Muscle layer of duodenum (tissue), 2 donors: ENCODE measurements at regions not wholly inside any gene's neighbourhood (a gene's known extent, or its start where the extent isn't known, plus 50 kb on each side); places are given as distances from the start of the nearest gene placed in this dataset.

Source experiments
- H3K27ac ChIP-seq: one replicate; pipeline ENCODE4 v1.7.0; 2013; ENCODE audit warnings: mild to moderate bottlenecking, low read length
- H3K27me3 ChIP-seq: one replicate; pipeline ENCODE4 v1.7.0; 2013; ENCODE audit warnings: low read depth, mild to moderate bottlenecking, control low read depth, low read length
- H3K36me3 ChIP-seq, 2 donors: one replicate each; pipeline ENCODE4 v1.7.0; 2013; ENCODE audit warnings: low read length in 2 of 2, control low read depth in 1 of 2, mild to moderate bottlenecking in 1 of 2; ENCODE audit not compliant: insufficient read depth in 2 of 2, control insufficient read depth in 1 of 2
- H3K4me1 ChIP-seq, 2 donors: one replicate each; pipeline ENCODE4 v1.7.0; 2013; ENCODE audit warnings: low read length in 2 of 2, mild to moderate bottlenecking in 2 of 2, control low read depth in 1 of 2, moderate library complexity in 1 of 2; ENCODE audit not compliant: insufficient read depth in 2 of 2, control insufficient read depth in 1 of 2
- H3K4me3 ChIP-seq, 2 donors: one replicate each; pipeline ENCODE4 v1.7.0; 2013; ENCODE audit warnings: low read length in 2 of 2, low read depth in 1 of 2, mild to moderate bottlenecking in 1 of 2
- H3K9me3 ChIP-seq, 2 donors: one replicate each; pipeline ENCODE4 v1.7.0; 2013; ENCODE audit warnings: low read length in 2 of 2, control low read depth in 1 of 2, mild to moderate bottlenecking in 1 of 2; ENCODE audit not compliant: control insufficient read depth in 1 of 2
- donor health status: healthy.

DNA sequence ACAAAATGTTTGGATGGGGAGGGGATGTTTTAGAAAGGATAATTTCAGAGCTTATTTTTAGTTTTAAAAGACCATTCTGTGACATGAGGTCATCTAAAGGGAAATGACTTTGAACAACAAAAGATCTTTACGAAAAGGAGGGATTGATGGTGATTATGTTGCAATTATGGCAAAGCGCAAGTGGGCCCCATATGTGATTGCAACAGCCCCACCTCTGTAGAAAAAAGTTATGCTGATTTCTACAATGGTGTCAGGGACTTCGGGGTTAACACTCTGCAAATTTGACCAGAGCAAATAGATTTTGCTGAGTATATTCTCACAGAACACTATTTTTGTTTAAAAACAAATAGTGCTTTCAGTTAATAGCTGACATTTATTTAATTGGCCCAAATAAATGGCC lies 312.8 kb downstream of the NSG2 start:
- Histone ChIP-seq H3K27ac (no peak overlapping the region), H3K27me3 (no peaks in the 10 kb centered on the region), H3K9me3 (peaks cover 0 to 4% of the 10 kb centered on the region in 2 donors), H3K4me3 (no peak overlapping the region), H3K36me3 (no peaks in the 10 kb centered on the region), H3K4me1 (no peaks in the 10 kb centered on the region)

DNA sequence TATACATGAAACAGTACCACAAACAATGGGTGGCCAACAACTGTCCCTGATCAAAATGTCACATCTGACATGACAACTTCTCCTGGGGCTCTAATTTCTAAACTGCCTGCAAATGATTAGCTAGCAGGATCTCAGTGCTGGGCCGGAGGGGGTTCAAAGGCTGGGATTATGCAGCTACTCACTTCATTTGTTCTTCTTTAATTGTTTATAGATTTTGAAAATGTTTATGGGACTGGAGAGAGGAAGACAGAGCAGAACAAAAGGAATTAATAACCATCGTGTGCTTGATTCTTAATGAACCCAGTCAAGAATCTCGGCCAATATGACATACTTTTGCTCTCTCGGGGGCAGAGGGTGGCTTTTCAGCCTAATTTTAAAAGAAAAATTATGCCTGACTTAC lies 313.6 kb downstream of the NSG2 start:
- Histone ChIP-seq H3K9me3 (peaks cover 0 to 4% of the 10 kb centered on the region in 2 donors), H3K27me3 (no peaks in the 10 kb centered on the region), H3K4me1 (no peaks in the 10 kb centered on the region), H3K27ac (no peak overlapping the region), H3K4me3 (no peak overlapping the region), H3K36me3 (no peaks in the 10 kb centered on the region)

DNA sequence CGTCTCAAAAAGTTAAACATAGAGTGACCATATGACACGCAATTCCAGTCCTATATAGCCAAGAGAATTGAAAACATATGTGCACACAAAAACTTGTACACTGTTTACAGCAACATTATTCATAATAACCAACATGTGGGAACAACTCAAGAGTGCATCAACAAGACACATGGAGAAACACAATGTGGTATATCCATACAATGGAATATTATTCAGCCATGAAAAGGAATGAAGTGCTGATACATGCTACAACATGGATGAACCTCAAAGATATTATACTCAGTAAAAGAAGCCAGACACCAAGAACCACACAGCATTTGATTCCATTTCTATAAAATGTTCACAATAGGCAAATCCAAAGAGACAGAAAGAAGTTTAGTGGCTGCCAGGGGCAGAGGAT lies 317.0 kb downstream of the NSG2 start:
- no peaks in the 10 kb centered on the region for H3K27me3 ChIP-seq

DNA sequence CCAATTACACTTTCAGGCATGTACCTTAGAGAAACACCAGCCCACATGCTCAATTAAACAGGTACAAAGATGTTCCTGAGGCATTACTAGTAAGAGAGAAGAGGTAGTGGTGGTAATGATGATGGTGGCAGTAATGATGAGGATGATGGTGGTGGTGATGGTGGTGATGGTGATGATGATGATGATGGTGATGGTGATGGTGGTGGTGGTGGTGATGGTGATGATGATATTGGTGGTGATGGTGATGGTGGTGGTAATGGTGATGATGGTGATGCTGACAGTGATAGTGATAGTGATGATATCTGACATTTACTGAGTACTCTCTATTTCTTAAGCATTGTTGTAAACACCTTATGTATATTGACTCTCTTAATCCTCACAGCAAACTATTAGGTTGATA lies 318.4 kb downstream of the NSG2 start:
- no peak overlapping the region for H3K4me3 ChIP-seq
- no peaks in the 10 kb centered on the region for H3K4me1 ChIP-seq
- H3K9me3 ChIP-seq, result peaks cover 0 to 4% of the 10 kb centered on the region in 2 donors
- no peaks in the 10 kb centered on the region for H3K36me3 ChIP-seq
- H3K27ac ChIP-seq, result no peak overlapping the region
- no peaks in the 10 kb centered on the region for H3K27me3 ChIP-seq

More for the DNA sequence above, 317.0 kb downstream of the NSG2 start:
- Histone ChIP-seq H3K4me1 (no peaks in the 10 kb centered on the region), H3K9me3 (peaks cover 0 to 4% of the 10 kb centered on the region in 2 donors), H3K36me3 (no peaks in the 10 kb centered on the region), H3K4me3 (no peak overlapping the region), H3K27ac (no peak overlapping the region)

DNA sequence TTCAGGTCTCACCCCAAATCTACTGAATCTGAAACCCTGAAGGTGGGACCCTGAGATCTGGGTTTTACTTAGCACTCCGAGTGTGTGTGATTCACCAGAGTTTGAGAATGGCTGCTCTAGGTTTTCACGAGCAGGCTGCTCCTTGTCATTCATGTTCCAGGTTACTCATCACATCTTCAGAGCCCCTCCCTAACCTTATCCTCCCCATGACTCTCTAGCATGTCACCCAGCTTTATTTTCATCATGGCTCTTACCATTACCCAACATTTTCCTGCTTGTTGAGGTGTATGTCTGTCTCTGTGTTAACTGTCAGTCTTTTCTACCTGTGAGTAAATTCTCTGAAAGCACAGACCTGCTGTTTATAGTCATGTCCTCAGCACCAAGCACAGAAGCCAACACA lies 319.2 kb downstream of the NSG2 start:
- Histone ChIP-seq H3K27ac (no peak overlapping the region), H3K9me3 (peaks cover 0 to 4% of the 10 kb centered on the region in 2 donors), H3K27me3 (no peaks in the 10 kb centered on the region)

DNA sequence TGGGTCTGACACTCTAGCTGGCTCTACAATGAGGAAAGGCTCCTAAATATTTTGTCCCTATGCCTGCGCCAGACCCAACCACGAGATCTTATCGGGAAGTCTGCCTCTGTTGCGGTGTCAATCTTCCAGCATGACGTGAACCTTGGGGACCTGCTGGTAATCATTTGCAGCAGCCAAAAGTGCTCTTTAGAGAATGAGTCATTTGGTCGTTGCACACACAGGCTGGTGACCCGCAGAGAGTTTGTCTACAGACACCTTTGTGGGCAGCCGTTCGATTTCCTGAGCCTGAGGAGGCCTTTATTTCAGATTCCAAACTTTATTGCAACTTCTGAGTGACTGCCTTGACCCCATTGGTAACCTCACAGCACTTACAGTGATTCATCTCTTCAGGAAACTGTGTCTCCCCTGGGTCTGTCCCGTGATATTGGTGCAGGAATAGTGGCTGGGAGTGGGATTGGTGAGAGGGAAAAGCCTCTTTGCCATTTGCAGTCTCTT lies 326.1 kb downstream of the NSG2 start:
- Histone ChIP-seq H3K36me3 (no peaks in the 10 kb centered on the region), H3K4me3 (no peak overlapping the region), H3K27me3 (no peaks in the 10 kb centered on the region), H3K4me1 (no peaks in the 10 kb centered on the region), H3K9me3 (no peaks in the 10 kb centered on the region), H3K27ac (no peak overlapping the region)

More for the DNA sequence above, 319.2 kb downstream of the NSG2 start:
- H3K4me3 ChIP-seq, result no peak overlapping the region
- H3K4me1 ChIP-seq, result no peaks in the 10 kb centered on the region
- no peaks in the 10 kb centered on the region for H3K36me3 ChIP-seq

DNA sequence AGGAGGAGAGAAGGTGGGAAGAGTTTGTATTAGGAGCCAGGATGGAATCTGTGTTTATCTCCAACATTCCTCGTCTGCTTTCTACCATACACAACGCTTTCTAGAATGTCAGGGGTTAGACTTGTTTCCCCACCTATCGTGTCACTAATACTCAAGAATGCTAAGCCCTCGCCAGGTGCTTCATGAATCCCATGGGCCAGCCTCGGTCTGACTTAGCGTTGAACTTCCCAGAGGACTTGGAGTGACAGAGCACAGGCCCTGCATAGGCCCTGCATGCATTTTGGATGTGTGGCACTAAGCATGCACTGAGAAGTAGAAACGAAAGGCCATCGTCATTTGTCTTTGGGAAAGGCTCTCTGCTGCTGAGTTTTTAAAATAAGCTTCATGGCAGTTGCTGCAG lies 328.7 kb downstream of the NSG2 start:
- H3K27ac ChIP-seq, result no peak overlapping the region
- H3K27me3 ChIP-seq, result no peaks in the 10 kb centered on the region
- H3K4me1 ChIP-seq, result no peaks in the 10 kb centered on the region
- H3K36me3 ChIP-seq, result no peaks in the 10 kb centered on the region
- no peak overlapping the region for H3K4me3 ChIP-seq
- peaks cover 0 to 4% of the 10 kb centered on the region in 2 donors for H3K9me3 ChIP-seq

DNA sequence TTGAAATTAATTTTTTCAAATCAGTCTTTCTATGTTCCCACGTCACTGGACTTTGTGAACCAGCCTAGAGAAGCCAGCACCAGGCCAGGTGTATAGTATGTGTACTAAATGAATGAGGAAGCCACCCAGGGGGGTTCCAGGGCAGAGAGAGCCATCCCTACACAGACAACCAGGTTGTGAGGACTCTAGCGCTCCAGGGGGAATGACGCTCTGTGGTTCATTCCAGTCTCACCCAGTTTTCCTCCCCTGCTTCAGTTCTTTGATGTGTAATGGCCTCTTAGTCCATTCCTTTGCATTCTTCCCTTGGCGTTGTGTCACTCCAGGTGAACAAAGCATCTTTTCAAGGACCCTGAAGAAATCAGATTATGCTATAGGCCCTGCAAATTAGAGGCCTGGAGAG lies 330.6 kb downstream of the NSG2 start:
- Histone ChIP-seq H3K36me3 (no peaks in the 10 kb centered on the region), H3K27me3 (no peaks in the 10 kb centered on the region), H3K9me3 (peaks cover 0 to 4% of the 10 kb centered on the region in 2 donors), H3K4me3 (no peak overlapping the region), H3K4me1 (no peaks in the 10 kb centered on the region), H3K27ac (no peak overlapping the region)

DNA sequence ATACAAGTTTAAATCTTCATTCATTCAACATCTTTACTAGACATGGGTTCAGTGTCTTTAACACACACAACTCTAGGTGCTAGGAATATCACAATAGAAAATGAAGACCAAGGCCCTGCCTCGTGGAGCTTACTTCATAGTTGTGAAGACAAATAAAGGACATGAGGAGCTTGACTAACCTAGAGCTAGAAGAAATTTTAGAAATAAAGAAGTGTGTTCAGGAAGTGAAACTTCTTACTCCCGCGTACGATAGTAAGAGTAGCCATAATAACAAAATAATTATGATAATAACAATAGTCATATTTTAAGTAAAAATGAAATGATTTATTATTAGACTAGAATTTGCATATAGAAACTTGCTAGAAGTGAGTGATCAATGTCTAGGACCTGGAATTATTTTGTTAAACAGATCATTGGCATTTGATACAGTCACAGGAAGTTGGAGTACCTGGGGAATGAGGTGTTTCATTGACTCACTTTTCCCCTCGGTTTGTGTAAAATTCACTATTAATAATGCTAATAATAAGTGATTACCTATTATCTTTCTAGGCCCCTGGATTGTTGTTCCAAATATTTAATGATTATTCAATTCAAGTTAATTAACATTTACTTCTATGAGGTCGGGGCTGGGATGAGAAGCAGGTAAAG lies 331.3 kb downstream of the NSG2 start:
- no peaks in the 10 kb centered on the region for H3K4me1 ChIP-seq
- H3K9me3 ChIP-seq, result peaks cover 0 to 4% of the 10 kb centered on the region in 2 donors
- no peaks in the 10 kb centered on the region for H3K27me3 ChIP-seq
- H3K27ac ChIP-seq, result no peak overlapping the region
- H3K4me3 ChIP-seq, result no peak overlapping the region
- no peaks in the 10 kb centered on the region for H3K36me3 ChIP-seq

DNA sequence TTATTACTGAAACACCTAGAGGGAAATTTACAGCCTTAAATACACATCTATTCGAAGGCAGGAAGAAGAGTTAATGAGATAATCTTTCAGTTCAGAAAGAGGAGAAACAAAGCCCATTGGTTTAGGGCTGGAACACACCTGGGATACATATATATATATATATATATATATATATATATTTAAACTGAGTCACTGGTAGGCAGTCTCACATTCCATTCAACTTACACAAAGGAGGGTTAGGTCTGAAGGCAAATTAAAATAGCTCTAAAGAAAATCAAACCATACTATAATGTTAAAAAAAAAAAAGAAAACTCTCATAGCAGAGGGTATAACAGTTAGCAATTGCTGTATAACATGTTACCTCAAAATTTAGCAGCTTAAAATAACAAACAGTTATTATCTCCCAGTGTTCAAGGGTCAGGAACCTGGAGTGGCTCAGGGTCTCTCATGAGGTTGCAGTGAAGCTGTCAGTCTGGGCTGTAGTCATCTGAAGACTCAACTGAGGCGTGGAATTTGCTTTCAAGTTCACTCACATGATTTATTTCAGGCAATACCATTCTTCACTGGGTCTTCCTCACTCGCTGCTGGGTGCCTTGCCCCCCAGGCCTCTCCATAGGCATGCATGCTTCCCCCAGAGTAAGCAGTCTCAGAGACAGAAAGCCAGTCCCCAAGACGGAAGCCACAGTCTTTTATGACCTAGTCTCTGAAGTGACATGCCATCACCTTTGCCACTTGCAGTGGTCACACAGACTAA lies 332.8 kb downstream of the NSG2 start:
- Histone ChIP-seq H3K36me3 (no peaks in the 10 kb centered on the region), H3K9me3 (peaks cover 0 to 4% of the 10 kb centered on the region in 2 donors), H3K4me1 (no peaks in the 10 kb centered on the region), H3K4me3 (no peak overlapping the region), H3K27ac (no peak overlapping the region), H3K27me3 (no peaks in the 10 kb centered on the region)

DNA sequence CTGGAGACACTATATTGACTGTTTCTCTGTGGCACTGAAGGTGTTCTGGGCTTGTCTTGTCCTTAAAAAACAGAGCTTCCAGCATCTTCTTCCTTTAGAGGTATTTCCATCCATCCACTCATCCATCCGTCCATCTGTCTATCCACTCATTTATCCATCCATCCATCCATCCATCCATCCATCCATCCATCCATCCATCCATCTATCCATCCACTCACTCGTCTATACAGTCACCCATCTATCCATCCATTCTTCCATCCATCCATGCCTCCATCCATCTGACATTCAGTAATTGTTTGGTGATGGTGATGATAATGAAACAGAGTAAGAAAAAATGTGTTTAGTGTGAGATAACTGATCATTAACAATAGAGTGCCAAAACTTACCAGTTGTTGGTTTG lies 334.8 kb downstream of the NSG2 start:
- no peaks in the 10 kb centered on the region for H3K4me1 ChIP-seq
- no peaks in the 10 kb centered on the region for H3K27me3 ChIP-seq
- peaks cover 0 to 4% of the 10 kb centered on the region in 2 donors for H3K9me3 ChIP-seq
- H3K36me3 ChIP-seq, result no peaks in the 10 kb centered on the region
- no peak overlapping the region for H3K4me3 ChIP-seq
- H3K27ac ChIP-seq, result no peak overlapping the region
